Retinal pigment epithelial cell (primary cell): ENCODE measurements at regions not wholly inside any gene's neighbourhood (a gene's known extent, or its start where the extent isn't known, plus 50 kb on each side); places are given as distances from the start of the nearest gene placed in this dataset.
A peak's percentile ranks its signal among the peaks of the same experiment; 100 is the strongest.

ENCODE experiments used
- DNase-seq: peaks from one replicate; pipeline ENCODE4 v3.0.0-alpha.2; 2010; ENCODE audit warnings: low read depth
- H3K4me3 ChIP-seq: 2 replicates; pipeline ENCODE4 v1.5.1; 2011; ENCODE audit warnings: mild to moderate bottlenecking, low read length, control low read depth, moderate library complexity
- TF ChIP-seq, protein P1 (sequence below): conservative IDR thresholded peaks from 2 replicates; pipeline ENCODE4 v1.5.1; 2011; ENCODE audit warnings: low read depth, low read length, control low read depth, inconsistent platforms

DNA sequence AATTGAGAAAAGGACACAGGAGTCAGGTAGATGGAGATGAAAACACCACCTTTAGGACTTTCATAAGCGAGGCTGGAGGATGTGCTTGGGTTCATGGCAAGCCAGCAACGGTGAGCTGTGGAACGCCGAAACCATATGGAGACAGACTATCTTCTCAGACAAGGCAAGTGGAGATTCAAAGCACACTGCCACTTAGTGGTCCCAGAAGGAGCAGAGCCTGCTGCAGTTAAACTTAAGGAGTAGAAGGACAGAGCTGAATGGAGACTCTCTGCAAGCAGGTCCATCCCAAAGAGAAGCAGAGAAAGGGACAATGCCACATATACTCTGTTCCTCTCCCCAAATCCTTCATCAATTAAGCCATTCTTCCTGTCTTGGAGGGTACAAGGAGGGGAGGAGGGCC lies 236.3 kb upstream of the HABP2 start:
- no peak overlapping the region for H3K4me3 ChIP-seq
- TF ChIP-seq, protein P1, sequence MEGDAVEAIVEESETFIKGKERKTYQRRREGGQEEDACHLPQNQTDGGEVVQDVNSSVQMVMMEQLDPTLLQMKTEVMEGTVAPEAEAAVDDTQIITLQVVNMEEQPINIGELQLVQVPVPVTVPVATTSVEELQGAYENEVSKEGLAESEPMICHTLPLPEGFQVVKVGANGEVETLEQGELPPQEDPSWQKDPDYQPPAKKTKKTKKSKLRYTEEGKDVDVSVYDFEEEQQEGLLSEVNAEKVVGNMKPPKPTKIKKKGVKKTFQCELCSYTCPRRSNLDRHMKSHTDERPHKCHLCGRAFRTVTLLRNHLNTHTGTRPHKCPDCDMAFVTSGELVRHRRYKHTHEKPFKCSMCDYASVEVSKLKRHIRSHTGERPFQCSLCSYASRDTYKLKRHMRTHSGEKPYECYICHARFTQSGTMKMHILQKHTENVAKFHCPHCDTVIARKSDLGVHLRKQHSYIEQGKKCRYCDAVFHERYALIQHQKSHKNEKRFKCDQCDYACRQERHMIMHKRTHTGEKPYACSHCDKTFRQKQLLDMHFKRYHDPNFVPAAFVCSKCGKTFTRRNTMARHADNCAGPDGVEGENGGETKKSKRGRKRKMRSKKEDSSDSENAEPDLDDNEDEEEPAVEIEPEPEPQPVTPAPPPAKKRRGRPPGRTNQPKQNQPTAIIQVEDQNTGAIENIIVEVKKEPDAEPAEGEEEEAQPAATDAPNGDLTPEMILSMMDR: peak; percentile 23
- no peak for DNase-seq

DNA sequence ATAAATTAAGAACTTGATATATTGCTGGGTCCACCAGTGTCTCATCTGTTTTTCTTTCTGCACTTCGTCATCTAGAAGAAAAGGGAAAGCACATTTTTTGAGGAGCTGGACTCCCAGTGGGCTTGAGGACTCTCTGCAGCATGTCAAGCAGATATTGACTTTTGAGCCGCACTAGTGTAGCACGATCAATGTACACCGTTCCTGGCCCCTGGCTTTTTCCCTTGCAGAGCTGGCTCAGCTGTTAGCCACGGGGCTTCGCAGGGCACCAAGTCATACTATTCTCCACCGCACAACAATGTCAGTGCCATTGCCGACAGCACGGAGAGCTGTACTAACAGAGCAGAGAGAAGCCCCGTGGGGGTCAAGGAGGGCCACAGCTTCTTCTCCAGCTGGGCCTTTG lies 235.4 kb upstream of the HABP2 start:
- no peak for DNase-seq
- TF ChIP-seq, protein P1: no peak
- no peak overlapping the region for H3K4me3 ChIP-seq

DNA sequence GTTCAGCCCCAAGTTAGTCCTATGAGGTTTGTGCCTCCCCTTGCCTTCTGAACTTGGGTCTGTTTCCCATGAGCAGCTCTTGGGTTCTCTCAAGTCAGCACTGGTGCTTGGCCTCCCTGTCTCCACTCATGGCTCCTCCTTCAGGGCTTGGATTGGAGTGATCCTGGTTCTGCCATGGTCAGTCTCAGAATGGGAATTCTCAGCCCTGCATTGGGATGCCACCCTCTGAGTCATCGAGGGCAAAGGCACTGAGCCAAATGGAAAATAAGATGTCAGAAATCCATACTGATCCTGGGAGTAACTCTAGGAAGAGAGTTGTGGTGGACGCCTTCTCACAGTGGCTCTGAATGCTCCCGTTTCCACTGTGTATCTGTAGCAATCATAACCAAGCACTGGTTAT lies 233.4 kb upstream of the HABP2 start:
- DNase-seq: no peak
- TF ChIP-seq, protein P1: no peak

DNA sequence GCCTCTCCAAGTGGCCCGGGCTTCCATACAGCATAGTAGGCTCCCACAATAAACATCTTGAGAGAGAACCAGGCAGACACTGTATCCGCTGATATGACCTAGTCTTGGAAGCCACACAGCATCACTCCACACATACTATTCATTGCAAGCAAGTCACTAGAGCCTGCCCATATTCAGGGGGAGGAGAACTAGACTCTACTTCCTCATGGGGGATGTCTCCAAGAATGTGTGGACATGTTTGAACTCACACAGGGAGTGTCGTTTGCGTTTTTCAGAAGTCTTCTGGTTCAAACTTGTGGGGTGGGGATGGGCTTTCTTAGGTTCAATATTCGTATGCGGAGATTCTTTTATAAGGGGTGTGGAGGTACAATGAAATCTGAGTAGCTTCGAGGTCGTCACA lies 232.6 kb upstream of the HABP2 start:
- TF ChIP-seq, protein P1: no peak
- no peak for DNase-seq
- H3K4me3 ChIP-seq: no peak overlapping the region

More for the DNA sequence above, 233.4 kb upstream of the HABP2 start:
- no peak overlapping the region for H3K4me3 ChIP-seq

DNA sequence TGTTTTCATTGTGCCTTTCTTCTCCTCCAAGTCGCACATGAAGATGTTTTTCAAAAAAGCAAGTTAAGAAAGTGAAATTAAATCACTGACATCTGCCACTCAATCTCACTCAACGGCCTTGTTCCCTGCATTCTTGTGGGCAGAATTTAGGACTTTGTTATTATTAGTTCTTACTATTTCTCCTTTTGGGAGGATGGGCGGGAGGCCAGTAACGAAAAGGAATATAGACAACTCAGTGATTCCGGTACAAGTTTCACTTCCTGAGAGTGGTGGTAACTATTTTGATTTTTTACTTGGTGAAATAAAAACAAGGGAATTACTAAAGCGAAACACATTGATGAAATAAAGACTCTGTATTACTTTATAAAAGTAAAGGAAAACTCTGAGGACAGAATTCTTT lies 231.9 kb upstream of the HABP2 start:
- no peak for DNase-seq
- H3K4me3 ChIP-seq: no peak overlapping the region
- TF ChIP-seq, protein P1: no peak

DNA sequence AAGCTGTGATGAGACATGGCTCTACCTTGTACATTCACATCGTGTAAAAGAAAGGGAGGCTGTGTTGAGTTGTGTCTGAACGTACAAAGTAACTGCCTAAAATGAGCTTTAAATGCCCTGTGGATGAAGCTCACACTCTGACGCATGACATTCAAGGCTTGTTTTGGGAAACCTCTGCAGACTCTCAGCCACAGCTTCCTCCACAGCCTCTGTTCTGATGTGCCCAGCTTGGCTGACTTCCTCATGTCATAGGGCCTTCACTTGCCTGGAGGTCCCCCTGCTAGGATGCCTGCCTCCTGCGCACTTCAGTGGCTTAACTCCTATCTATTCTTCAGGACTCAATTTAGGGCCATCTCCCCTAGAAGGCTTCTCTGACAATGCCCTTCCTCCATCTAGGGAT lies 230.0 kb upstream of the HABP2 start:
- DNase-seq: no peak
- H3K4me3 ChIP-seq: no peak overlapping the region
- TF ChIP-seq, protein P1: no peak

DNA sequence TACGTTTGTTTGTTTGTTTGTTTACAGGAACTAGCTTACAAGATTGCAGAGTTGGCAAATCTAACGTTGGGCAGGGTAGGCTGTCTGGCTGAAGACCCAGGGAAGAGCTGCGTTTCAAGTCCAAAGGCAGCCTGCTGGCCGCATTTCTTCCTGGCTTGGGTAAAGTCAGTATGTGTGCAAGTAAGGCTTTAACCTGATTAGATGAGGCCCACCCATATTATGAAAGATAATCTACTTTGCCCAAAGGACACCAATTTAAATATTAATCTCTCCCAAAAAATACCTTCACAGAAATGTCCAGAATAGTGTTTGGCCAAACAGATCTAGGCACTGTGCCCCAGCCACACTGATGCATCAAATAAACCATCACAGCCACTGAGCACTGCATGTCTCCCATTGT lies 228.9 kb upstream of the HABP2 start:
- H3K4me3 ChIP-seq: no peak overlapping the region
- DNase-seq: no peak
- TF ChIP-seq, protein P1: no peak
